ENCODE measurements at regions not wholly inside any gene's neighbourhood (a gene's known extent, or its start where the extent isn't known, plus 50 kb on each side); places are given as distances from the start of the nearest gene placed in this dataset.

- TF ChIP-seq CTCF (conservative IDR thresholded peaks at IDR 0.05; ENCODE audit: low read depth, low read length) (no peak), EZH2phosphoT487 (IDR thresholded peaks at IDR 0.05; ENCODE audit: borderline replicate concordance, low read length) (no peak), EZH2 (IDR thresholded peaks at IDR 0.05; ENCODE audit: low read length, unreplicated experiment) (no peak)
Observed at GRCh38 chr15:91622235-91622634, 231.3 kb upstream of the SLCO3A1 start.
